CD4-positive, alpha-beta T cell (primary cell): ENCODE measurements at regions not wholly inside any gene's neighbourhood (a gene's known extent, or its start where the extent isn't known, plus 50 kb on each side); places are given as distances from the start of the nearest gene placed in this dataset.

Experiments
- ATAC-seq: fragments of 200-7000 bp; cut with Tn5 transposase; one replicate; pipeline ENCODE4 v1.10.0; 2022; ENCODE audit warnings: mild to moderate bottlenecking; ENCODE audit not compliant: poor library complexity
- CTCF ChIA-PET: fragments of 350-600 bp; sonication (Branson Sonifier 250); formaldehyde crosslinking; loops from one replicate; lab custom pipeline; 2021; ENCODE audit warnings: antibody characterized with exemption, inconsistent platforms; lab: Charles Lee
- POLR2A ChIA-PET: fragments of 350-600 bp; sonication (Branson Sonifier 250); formaldehyde crosslinking; loops from one replicate; lab custom pipeline; 2021; ENCODE audit warnings: antibody characterized with exemption, inconsistent platforms; lab: Charles Lee
- DNase-seq, 14 experiments: peaks; one replicate each; pipeline ENCODE4 v3.0.0-alpha.2; 2013 to 2020; ENCODE audit warnings: mixed read lengths in 2 of 14
- H3K27ac ChIP-seq, 2 donors: one replicate each; pipeline versions ENCODE4 v1.5.1 to v1.7.0; 2013; ENCODE audit warnings: low read length in 2 of 2, low read depth in 1 of 2, mild to moderate bottlenecking in 1 of 2
- H3K27me3 ChIP-seq, 2 experiments: 1 replicate in 1 of 2; 2 replicates in 1 of 2; pipeline versions ENCODE4 v1.6.1 to v1.7.0; 2013; ENCODE audit warnings: low read length in 2 of 2, control low read depth in 1 of 2, mild to moderate bottlenecking in 1 of 2, moderate library complexity in 1 of 2; ENCODE audit not compliant: insufficient read depth in 2 of 2, control insufficient read depth in 1 of 2
- H3K36me3 ChIP-seq: one replicate; pipeline ENCODE4 v1.6.1; 2013; ENCODE audit warnings: low read length, control low read depth; ENCODE audit not compliant: insufficient read depth
- H3K4me1 ChIP-seq: one replicate; pipeline ENCODE4 v1.6.1; 2013; ENCODE audit warnings: low read length, control low read depth; ENCODE audit not compliant: insufficient read depth
- H3K4me3 ChIP-seq: one replicate; pipeline ENCODE4 v1.5.1; 2013; ENCODE audit warnings: mild to moderate bottlenecking, low read length, moderate library complexity
- H3K9me3 ChIP-seq, 2 experiments: 1 replicate in 1 of 2; 2 replicates in 1 of 2; pipeline versions ENCODE4 v1.6.1 to v1.7.0; 2013; ENCODE audit warnings: low read length in 2 of 2, mild to moderate bottlenecking in 2 of 2, control low read depth in 1 of 2, moderate library complexity in 1 of 2; ENCODE audit not compliant: control insufficient read depth in 1 of 2, insufficient read depth in 1 of 2
- H3K27ac Mint-ChIP-seq: one replicate; pipeline ENCODE4 v1.8.0; 2020; ENCODE audit warnings: mixed read lengths
- H3K27me3 Mint-ChIP-seq: one replicate; pipeline ENCODE4 v1.8.0; 2021; ENCODE audit warnings: mixed read lengths
- H3K36me3 Mint-ChIP-seq: one replicate; pipeline ENCODE4 v1.8.0; 2021; ENCODE audit warnings: low read depth, mixed read lengths
- H3K4me1 Mint-ChIP-seq: one replicate; pipeline ENCODE4 v1.8.0; 2021; ENCODE audit warnings: low read depth, mixed read lengths
- H3K4me3 Mint-ChIP-seq: one replicate; pipeline ENCODE4 v1.8.0; 2020; ENCODE audit warnings: mild to moderate bottlenecking, mixed read lengths
- H3K9me3 Mint-ChIP-seq: one replicate; pipeline ENCODE4 v1.8.0; 2020; ENCODE audit warnings: mixed read lengths
- intact Hi-C, 2 experiments: fragments of 100-400 bp; cut with DNase I in 1 of 2; cut with micrococcal nuclease in 1 of 2; formaldehyde crosslinking; loops; one replicate each; pipeline versions ENCODE4 v1.15.1 to v1.9.0; 2023 to 2025; cut with DNase I, micrococcal nuclease
- TF ChIP-seq, protein P1 (sequence below): fragments of 200-600 bp; IDR thresholded peaks from one replicate; pipeline ENCODE4 v1.8.0; 2022; ENCODE audit warnings: antibody characterized with exemption, mild to moderate bottlenecking

DNA sequence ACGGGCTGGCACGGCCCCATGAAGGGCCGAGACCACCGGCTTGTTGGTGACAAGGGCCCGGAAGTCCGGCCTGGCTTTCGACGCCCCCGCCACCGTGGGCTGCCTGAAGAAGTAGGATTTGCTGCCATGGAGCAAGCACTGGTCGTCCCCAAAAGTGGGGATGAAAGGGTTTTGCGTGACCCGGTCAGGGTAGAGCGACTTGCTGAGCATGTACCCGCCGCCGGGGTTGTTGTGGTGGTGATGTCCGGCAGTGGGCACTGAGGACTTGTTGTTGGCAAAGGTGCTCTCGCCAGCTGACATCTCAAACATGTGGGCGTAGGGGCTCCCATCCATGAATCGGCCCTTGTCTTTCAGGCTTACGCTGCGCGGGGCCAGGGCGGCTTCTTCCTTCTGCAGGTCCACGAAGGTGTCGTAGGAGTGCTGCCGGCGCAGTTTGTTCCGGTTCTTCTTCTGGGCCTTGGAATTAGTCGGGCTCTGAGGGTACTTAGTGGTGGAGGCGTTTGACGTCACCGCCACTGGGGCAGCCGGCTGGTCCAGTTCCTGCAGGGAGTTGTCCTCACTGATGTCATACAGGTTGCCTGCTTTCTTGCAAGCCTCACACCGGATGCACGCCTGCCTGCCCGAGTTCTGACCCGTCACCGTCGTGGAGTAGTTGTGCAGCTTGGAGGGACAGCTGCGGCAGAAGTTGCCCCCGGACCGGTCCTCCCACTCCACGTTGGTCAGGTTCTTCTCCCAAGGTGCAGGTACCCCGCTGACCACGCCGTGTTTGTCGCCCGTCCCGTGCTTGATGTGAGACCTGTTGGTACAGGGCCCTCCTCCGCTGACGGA, 366.6 kb downstream of the EMP1 start:
- ChIA-PET POLR2A (no interaction called here), CTCF (no interaction called here)
- TF ChIP-seq, protein P1, sequence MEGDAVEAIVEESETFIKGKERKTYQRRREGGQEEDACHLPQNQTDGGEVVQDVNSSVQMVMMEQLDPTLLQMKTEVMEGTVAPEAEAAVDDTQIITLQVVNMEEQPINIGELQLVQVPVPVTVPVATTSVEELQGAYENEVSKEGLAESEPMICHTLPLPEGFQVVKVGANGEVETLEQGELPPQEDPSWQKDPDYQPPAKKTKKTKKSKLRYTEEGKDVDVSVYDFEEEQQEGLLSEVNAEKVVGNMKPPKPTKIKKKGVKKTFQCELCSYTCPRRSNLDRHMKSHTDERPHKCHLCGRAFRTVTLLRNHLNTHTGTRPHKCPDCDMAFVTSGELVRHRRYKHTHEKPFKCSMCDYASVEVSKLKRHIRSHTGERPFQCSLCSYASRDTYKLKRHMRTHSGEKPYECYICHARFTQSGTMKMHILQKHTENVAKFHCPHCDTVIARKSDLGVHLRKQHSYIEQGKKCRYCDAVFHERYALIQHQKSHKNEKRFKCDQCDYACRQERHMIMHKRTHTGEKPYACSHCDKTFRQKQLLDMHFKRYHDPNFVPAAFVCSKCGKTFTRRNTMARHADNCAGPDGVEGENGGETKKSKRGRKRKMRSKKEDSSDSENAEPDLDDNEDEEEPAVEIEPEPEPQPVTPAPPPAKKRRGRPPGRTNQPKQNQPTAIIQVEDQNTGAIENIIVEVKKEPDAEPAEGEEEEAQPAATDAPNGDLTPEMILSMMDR: no peak
- H3K27ac Mint-ChIP-seq: no peak overlapping the region
- no peak overlapping the region for H3K4me3 ChIP-seq
- no peaks in the 10 kb centered on the region for H3K36me3 Mint-ChIP-seq
- DNase-seq: peak in 1 of 14 experiments; percentile 8
- no peaks in the 10 kb centered on the region for H3K27me3 ChIP-seq
- no peak for ATAC-seq
- H3K4me1 ChIP-seq: no peaks in the 10 kb centered on the region
- intact Hi-C loops: no loop called here
- peaks cover 5% of the 10 kb centered on the region for H3K27me3 Mint-ChIP-seq
- H3K9me3 Mint-ChIP-seq: no peaks in the 10 kb centered on the region
- no peaks in the 10 kb centered on the region for H3K36me3 ChIP-seq
- H3K4me3 Mint-ChIP-seq: no peak overlapping the region
- peaks cover 0 to 23% of the 10 kb centered on the region in 2 experiments for H3K9me3 ChIP-seq
- H3K4me1 Mint-ChIP-seq: no peaks in the 10 kb centered on the region
- H3K27ac ChIP-seq: no peak overlapping the region

DNA sequence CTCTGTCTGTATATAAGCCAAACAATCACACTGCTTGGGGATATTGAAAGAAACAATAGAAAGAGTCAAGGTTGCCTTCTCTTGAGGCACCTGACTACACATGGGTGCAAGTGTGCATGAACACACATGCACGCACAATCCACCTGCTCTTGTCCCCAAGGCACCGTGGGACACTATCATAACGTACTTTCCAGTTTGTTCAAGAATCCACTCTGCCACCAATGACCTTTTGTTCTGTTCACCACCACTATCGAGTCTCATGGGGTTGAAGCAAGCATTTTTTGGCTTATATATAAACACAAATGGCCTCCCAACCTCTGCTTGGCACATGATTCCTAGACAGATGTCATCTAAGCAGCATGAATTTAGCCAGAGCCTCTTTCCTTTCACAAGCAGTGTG, 365.4 kb downstream of the EMP1 start:
- Mint-ChIP-seq H3K4me3 (no peak overlapping the region), H3K27me3 (no peaks in the 10 kb centered on the region), H3K36me3 (no peaks in the 10 kb centered on the region), H3K9me3 (no peaks in the 10 kb centered on the region), H3K4me1 (no peaks in the 10 kb centered on the region), H3K27ac (no peak overlapping the region)
- Histone ChIP-seq H3K27me3 (no peaks in the 10 kb centered on the region), H3K4me3 (no peak overlapping the region), H3K4me1 (no peaks in the 10 kb centered on the region), H3K36me3 (no peaks in the 10 kb centered on the region), H3K27ac (no peak overlapping the region), H3K9me3 (peaks cover 0 to 23% of the 10 kb centered on the region in 2 experiments)
- CTCF ChIA-PET: no interaction called here
- TF ChIP-seq, protein P1: no peak
- intact Hi-C loops: no loop called here
- no peak for DNase-seq
- ATAC-seq: no peak
- POLR2A ChIA-PET: no interaction called here

DNA sequence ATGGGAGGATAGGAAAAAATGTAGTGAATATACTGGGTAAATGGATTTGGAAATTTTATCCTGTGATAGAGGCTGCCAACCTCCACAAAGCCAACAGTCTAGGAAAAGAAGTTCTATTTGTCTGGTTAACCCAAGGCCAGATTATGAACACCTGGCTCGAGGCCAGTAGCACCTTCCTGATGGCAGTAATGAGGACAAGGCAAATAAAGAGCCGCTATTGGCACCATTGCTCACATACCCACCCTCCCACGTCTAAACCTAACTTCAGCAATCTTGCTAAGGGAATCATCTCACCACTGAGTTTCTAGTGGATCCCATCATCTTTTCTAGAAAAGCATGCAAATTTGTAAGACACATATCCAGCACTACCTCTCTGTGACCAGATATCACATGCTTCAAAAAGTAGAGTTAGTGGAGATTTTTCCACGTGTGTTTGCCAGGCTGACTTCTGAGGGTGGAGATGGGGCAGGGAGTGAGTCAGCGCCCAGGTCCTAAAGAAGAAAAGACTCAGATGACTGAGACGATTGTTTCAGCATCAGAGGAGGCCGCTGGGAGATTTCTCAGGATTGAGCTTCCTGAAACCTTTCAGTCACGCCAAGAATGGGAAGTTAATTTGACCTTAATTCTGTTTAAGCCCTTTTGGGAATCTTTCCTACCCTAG, 362.9 kb downstream of the EMP1 start:
- Histone ChIP-seq H3K4me1 (no peaks in the 10 kb centered on the region), H3K27ac (no peak overlapping the region), H3K27me3 (no peaks in the 10 kb centered on the region), H3K4me3 (no peak overlapping the region), H3K9me3 (peaks cover 0 to 23% of the 10 kb centered on the region in 2 experiments), H3K36me3 (no peaks in the 10 kb centered on the region)
- H3K4me1 Mint-ChIP-seq: no peaks in the 10 kb centered on the region
- TF ChIP-seq, protein P1: no peak
- H3K27ac Mint-ChIP-seq: no peak overlapping the region
- ATAC-seq (no peak), DNase-seq (no peak)
- no peaks in the 10 kb centered on the region for H3K36me3 Mint-ChIP-seq
- no peaks in the 10 kb centered on the region for H3K27me3 Mint-ChIP-seq
- H3K9me3 Mint-ChIP-seq: no peaks in the 10 kb centered on the region
- POLR2A ChIA-PET: no interaction called here
- intact Hi-C loops: no loop called here
- no peak overlapping the region for H3K4me3 Mint-ChIP-seq
- CTCF ChIA-PET: no interaction called here
